Activated CD4-positive, alpha-beta T cell treated with anti-CD3 and anti-CD28 coated beads, Interleukin-2, amount 50 U/mL, for 48 hours (primary cell): ENCODE measurements at regions not wholly inside any gene's neighbourhood (a gene's known extent, or its start where the extent isn't known, plus 50 kb on each side); places are given as distances from the start of the nearest gene placed in this dataset.

Source experiments
- DNase-seq, 2 experiments: peaks; one replicate each; pipeline ENCODE4 v3.0.0-alpha.2; 2020

DNA sequence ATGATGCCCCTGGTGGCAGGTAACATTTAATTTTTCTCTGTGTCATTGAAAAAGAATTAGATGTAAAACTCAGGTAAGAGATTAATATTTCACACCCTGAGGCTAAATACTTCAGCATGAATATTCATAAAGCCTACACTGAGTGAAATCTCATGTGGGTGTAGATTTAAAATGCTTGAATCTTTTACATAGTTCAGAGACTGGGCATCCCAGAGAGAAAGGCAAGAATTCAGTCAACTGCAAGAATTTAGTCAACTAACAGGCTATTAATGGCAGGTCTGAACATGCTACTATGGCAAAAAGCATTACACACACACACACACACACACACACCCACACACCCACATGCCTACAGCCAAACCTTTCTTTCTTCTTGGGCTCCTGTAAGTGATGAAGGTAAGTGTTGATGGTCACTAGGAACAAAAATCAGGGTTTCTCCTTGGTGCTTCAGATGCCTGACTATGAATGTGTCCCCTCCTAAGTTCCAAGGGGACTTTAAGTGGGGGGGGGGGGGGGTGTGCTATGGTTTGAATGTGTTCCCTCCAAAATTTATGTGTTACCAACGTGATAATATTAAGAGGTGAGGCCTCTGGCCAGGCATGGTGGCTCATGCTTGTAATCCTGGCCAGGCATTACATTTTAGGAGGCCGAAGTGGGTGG is 63.7 kb upstream of the PSMD7 start:
- DNase-seq = no peak

DNA sequence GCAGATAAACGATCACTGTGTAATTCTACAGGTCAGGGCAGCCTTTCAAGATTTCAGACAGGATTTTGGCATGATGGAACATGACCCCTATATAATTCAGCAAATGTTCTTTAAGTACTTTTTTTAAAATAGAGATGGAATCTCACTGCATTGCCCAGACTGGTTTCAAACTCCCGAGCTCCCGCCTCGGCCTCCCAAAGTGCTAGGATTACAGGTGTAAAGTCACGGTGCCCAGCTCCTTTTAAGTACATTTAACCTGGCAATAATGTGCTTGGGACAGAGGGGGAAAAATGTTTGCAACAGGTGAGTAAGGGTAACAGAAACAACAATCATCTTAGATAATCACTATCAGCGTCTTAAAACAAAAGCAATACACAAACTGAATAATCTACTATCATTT is 66.5 kb upstream of the PSMD7 start:
- no peak for DNase-seq

DNA sequence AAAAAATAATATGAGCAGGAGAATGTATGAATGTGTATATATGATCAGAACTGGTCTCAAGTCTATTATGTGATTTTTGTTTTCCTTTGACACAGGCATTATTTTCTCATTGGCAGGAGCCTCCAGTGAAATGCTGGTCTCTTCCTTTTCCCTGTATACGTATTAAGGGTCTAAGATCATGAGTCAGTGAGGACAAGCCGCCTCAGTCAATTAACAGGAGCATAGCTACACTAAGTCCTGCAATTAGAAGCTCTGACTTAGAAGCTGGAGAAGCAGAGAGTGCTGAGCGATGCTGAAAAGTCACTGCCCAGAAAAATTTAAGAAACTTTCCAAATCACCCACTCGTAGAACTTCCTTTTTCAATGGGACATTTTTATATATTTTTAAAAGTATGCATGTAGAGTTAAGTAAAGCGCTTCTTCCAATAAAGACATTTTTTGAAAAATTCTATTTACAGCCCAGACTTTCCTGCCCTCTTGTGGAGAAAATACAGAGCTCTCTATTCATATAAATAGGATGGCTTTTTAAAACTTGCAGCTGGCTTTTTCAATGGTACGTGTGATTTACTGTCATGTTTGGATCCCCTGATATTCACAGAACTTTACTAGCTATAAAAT is 70.2 kb upstream of the PSMD7 start:
- DNase-seq = no peak

DNA sequence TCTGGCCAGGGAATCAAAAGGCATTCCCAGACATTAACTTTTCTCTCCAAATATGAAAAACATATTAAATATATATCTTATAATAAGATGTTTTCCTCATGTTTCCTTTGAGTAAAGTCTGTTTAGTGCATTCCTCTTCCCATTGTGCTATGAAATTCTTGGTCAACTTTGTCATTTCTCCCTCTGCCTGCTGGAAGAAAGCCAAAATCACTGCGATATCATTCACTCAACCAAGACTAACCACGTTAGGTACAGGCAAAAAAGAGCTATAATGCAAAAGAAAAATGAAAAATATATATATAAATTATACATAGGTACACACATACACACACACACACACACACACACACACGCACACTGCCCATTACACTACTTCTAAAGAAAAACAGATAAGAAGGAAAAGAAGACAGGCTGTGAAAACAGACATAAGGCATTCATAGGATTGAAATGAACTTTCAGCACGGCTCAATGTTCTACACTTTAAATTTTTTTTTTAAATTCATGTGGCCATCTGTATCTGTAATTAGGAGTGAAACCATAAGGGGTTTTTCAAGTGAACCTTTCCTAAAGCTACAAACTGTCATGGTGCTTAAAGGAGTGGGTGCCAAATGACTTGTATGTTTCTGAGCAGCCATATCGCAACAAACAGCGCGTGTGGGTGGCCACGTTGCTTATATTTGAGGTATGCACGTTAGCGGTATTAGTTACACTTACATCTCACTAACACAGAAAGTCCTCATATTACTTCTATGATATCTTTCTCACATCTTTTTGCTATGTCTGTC is 71.6 kb upstream of the PSMD7 start:
- DNase-seq = no peak

DNA sequence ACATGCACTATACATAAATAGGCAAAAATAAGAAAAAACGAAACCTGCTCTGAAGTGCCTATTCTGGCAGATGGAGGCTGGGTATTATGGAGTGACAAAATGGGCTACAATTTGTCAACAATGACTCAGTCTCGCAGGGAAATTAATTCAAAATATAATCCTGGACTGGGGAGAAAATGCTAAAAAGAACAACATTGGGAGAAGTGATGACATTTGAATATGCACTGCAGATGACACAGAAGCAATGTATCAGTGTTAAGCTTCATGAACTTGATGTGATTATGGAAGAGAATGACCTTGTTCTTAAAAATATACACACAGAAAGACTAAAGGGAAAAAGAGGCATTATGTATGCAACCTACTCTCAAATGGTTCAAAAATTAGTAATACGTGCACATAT is 74.8 kb upstream of the PSMD7 start:
- no peak for DNase-seq

DNA sequence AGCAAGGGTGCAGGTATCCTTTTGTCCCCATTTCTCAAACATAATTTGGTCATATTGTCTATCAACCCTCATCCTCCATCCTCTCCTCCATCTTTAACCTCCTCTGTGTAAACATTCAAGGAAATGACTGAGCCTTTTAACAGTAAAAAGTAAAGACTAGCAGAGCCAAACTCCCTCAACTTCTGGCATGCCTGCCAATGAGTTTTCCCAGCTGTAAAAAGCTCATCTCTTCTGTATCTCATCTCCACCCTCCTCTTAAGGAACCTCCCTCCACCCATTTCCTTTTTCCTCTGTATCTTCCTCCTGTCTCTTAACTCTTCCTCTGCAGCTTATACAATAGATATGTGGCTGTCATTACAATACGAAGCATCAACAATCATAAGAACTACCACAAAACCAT is 76.9 kb upstream of the PSMD7 start:
- DNase-seq = no peak

DNA sequence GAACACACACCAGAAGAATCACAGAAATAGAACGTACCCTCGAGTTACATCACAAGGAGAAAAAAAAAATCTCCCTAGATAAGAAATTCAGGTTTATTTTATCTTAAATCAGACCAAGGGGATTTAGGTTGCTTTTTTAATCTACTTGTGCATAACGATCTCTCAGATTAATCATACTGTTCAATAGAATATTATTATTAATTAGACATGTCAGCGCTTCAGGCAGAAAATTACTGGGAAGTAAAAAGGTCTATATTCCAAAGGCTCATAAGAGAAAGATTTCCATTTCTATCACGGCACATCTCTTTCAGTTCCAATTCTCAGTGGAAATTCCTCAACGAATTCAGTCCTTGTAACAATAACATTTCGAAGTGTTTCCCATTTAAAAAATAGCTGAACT is 77.7 kb upstream of the PSMD7 start:
- DNase-seq = no peak

DNA sequence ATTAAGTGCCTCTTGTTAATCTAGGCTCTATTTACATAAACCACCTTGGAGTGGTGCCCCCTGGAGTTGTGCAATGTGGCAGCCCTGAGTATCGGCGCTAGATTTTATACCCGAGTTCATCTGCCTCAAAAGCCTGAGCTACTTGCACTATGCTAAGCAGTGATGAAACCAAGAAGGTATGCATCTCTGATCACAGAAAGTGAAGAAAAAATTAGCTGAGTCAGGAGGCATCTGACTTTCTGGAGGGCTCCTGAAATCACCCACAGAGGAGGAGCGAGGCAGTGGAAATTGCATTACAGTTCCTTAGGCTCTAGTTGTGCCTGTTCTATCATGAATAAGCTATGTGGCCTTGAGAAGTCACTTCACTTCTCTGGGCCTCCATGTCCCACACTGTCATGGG is 80.3 kb upstream of the PSMD7 start:
- DNase-seq = no peak

DNA sequence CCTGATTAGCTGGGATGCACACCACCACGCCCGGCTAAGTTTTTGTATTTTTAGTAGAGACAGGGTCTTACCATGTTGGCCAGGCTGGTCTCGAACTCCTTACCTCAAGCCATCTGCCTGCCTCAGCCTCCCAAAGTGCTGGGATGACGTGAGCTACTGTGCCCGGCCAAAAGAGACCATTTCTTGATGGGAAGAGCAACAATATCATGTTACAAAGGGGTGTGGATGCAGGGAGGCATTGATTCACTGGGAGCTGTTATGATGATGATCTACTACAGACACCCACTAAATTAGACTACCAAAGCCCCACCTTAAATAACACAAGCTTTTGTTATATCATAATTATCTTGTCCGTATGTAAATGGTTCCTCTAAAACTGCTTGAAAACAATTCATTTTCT is 81.4 kb upstream of the PSMD7 start:
- DNase-seq = no peak

DNA sequence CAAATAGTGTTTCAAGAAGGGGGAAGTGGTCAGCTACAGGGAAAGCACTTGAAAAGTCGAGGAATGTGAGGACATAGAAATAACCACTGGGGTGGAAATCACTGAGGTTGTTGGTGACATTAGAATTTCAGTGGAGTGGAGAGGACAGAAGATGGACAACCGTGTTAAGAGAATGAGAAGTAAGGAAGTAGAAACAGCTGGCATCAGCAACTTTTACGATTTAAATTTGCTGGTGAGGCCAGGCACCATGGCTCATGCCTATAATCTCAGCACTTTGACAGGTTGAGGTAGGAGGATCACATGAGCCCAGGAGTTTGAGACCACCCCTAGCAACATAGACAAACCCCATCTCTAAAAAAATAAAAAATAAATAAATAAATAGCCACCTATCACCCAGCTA is 83.2 kb upstream of the PSMD7 start:
- no peak for DNase-seq

DNA sequence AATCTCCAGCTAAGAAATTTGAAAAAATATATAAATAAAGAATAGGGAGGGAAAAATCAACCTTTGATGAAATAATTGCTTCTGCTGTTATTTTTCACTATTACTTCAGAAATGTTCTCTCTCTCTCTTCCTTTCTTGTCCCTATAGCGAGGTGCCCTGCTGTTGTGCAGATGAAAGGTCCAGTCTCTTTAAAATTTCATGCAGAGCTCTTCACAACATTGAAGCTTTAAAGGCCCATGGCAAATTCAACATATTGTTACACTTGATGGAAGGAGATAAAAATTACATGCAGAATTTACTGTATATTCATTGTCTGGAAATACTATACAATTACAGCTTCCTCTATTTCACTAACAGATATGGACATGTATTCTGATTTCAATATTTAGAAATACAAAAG is 86.4 kb upstream of the PSMD7 start:
- no peak for DNase-seq

DNA sequence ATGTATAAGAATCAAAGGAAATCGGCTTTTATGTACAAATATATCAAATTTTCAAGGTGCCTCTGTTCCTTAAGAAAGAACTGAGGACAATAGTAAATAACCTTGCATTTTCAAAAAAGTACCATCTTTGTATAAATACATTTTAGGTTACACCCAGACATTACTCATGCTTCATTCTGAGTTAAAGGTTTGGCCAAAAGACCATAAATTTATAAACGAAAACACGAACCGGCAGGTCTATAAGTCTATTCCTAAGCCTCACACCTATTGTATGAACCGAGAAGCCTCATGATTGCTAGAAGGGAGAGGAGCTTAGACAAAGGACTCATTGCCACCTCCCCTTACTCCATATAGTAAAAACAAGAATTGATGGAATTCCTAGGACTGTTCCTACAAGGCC is 94.6 kb upstream of the PSMD7 start:
- DNase-seq = no peak

DNA sequence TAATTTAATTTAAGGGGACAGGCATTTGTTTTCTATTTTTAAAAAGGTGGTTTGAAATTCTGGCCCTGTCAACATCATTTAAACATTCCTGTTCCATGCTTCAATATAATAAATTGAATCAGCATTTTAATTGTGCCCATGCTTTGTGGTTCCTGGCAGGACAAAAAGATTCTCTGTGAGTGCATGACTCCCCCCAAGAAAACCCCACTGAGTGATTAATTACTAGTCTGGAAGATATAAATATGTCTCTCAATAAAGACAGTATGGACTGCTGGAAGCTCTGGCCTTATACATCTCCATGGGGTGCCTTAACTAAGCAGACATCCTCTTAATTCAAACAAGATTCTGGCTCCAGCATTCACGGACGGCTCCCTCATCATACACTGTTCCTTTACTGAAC is 95.0 kb upstream of the PSMD7 start:
- no peak for DNase-seq

DNA sequence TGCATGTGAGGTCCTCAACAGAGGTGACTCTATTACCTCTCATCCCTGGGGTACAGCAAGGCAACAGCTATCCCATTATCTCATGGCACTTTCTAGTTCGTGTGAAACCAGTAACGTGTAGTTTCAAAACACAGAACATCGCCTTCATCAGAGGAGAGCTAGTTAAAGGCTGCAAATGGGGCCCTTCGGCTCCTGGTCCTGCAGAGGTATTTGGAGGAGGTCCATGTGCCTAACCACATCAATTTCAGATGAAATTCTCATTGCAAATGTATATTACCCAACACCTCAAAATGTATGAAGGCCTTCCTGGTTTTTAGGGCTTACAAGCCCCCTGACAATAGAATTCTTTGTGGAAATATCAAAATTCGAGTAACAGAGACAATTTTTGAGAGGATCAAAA is 95.7 kb upstream of the PSMD7 start:
- no peak for DNase-seq

DNA sequence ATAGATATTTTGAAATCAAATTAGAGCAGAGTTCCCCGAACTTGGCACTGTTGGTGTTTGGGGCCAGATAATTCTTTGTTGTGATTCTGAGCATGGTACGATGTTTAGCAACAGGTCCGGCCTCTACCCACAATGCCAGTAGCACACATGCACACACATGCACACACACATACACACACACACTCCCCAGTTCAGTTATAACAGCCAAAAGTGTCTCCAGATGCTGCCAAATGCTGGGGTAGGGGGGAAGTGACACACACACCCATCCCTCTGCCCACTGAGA is 96.8 kb upstream of the PSMD7 start:
- DNase-seq = no peak

DNA sequence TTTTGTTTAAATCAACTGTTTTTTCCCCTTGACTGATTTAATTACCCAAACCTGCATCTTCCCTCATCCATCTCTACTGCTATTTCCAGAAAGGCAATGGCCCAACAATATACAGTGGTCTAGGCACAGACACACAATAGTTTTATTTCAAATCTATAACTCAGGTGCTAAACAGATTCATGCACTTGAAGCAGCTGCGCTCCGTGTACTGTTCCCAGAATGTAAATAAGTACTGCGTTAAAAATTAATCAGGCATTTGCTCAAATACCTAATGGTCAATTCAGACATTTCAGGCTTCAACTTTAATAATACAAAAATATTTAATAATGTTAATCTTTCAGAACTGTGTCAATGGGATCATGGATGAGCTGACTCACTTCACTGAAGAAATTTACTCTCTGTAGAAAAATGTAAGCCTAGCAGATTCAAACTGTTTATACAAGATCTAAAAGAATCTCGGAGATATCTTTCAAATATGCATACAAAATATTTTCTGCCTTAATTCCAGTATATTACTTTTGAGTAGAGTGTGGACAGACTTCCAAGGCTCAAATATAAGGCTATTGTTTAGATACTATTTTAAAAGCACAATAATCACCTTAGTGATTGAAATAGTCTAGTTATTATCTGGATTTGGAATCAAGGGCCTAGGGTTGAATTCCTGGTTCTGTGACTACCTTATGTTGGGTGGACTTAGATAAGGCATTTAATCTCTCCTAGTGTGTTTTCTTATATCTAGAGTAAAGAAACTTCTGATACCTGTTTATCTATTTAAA is 97.4 kb upstream of the PSMD7 start:
- no peak for DNase-seq

DNA sequence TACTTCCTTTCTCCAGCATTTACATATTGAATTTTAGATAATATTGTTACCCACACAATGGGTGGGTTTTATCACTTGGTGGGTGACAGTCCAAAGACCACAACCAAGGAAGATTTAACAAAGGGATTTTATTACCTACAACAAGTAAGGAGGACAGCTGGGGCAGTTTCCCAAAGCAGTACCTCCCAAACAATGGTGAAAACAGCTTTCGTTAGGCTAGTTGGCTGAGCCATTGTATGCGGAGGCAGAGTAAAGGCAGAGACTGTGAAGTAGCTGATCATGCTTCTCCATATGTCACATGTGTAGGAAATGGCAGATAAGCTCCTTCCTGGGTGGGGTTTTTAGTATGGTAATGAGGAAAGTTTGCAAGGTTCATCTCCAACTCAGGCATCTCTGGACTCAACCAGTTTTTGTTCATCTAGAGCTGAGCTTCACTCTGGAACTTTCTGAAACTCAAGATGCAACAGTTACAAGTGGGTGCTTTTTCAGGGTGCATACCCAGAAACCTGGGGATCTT is 104.3 kb upstream of the PSMD7 start:
- no peak for DNase-seq

DNA sequence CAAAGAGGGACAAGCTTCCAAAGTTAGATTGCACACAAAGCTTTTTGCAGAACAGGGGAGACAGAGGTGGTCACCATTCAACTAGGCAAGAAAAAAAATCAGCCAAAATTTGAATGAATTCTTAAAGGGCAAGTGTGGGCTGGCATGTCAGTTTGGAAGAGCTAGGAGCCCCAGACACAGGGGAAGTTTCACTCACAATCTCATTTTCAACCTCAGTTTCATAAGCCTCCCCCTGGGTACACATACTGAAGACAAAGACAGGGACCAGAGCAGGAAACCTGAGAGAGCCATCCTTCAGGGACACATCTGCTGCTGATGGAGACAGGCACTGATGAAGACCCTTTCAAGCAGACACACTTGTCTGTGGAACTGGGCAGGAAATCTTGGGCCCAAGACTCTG is 106.3 kb upstream of the PSMD7 start:
- DNase-seq = no peak

DNA sequence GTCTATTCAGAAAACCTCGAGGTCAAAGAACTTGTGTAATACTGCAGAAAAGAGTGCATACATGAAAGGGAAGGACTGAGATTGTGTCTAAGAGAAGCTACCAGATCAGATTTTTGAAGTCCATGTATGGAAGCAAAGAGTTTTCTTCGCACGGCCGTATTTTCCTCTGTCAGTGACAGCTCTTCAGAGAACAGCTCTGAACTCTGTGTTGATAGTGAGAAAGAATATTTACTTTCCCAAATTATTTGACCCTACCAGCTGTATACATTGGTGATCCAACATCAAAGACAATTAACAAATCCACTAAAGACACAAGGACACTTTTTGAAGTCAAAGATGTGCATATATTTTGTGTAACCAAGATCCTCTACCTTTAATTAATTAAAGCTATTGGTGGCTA is 107.8 kb upstream of the PSMD7 start:
- DNase-seq = no peak

DNA sequence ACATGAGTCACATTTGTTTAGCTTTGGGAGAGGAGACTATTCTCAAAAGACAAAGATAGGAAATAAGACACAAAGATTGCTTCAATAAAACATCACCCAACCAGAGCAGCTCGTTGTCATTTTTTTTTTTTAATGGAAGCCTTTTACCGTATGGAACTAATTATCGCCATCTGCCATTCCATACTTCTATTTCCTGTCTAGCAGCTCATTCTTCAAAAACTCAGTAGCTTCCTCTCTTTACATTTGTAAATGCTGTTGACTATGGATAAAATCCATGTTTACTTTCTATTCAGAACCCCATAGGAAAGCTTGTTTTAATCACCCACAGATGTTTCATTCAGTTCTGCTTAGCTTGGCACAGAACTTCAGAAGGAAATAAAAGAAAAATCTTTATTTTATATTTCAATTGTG is 110.0 kb upstream of the PSMD7 start:
- no peak for DNase-seq

DNA sequence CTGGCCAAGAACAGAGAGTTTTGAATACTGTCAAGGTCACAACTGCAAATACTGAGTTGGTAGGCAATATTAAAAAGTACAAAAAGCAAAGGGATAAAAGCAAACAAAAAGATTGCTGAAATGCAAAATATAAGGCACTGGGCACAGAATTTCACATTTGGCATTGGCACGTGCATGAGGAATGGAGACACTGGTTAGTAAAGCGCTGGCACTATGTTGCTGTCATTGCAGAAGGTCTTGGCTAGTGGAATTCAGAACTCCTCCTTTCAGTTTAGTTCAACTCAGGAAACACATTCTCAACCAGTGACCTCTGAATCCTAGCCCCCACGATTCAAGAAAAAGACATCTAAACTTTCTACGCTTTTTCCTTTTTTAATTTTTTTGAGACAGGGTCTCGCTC is 111.8 kb upstream of the PSMD7 start:
- DNase-seq = no peak

DNA sequence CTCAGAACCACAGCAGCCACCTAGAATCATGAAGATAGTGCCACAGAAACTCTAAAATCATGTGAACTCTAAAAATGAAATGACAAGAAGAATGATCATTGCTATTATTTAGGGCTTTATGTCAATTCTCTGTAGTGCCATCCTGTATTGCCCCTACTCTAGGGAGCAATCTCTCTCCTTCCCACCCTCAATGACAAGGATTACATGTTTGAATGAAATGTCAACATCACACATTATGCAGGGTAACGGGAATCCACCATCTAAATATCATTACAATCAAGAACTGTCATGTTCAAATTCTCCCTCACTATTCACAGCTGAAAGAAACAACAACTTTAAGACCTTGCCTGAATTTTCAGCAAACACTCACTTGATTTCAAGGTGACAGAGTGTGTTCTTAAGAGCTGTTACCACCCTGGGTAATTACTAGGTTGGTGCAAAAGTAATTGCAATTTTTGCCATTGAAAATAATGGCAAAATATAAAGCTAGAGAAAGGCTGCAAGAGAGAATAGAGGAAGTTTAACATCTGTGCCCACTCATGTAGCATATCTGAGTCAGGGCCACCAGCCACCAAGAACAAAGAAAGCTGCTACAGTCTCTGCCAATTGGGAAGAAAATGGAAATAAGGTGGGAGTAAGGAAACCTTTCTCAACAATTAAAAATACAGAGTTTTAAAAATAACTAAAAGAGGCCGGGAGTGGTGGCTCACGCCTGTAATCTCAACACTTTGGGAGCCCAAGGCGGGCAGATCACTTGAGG is 112.8 kb upstream of the PSMD7 start:
- no peak for DNase-seq
